ENCODE measurements at regions not wholly inside any gene's neighbourhood (a gene's known extent, or its start where the extent isn't known, plus 50 kb on each side); places are given as distances from the start of the nearest gene placed in this dataset.
"Not testable (repeated sequence)": the region's sequence is repeated elsewhere in the genome, so short reads cannot be mapped to it uniquely, and the experiment has no call there.

DNA sequence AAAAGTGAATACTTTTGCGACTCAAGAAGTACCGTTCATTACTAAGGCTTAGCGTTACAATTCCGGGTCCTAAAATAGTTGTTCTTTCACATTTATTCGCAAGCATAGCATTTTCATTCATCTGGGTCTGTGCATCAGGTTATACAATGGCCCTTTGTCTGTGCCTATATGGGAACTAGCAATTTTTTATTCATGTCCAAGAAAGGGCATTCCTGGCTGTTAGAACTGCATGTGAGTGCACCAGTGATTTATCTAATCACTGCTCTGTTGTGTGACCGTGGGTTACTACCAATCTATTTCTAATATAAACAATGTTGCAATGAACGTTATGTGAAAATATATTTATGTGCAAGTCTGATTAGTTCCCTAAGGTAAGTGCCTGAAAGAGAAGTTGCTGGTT lies 63.8 kb downstream of the SPANXA1 start:
- not testable (repeated sequence) for H3K4me3 ChIP-seq (replicated peaks in 1 of 4; ENCODE audit: control extremely low read depth in 1 of 4, insufficient read depth in 1 of 4, low read depth in 3 of 4, low read length in 4 of 4); DNase-seq (ENCODE audit: low read depth in 2 of 2); H3K9ac ChIP-seq (ENCODE audit: insufficient read depth, low read length); H3K36me3 ChIP-seq (ENCODE audit: control insufficient read depth, insufficient read depth, low read length); H3K4me1 ChIP-seq (ENCODE audit: control insufficient read depth, extremely low read depth, insufficient read depth, low read length); H2AFZ ChIP-seq (ENCODE audit: low read length); H3K9me3 ChIP-seq (ENCODE audit: control insufficient read depth, insufficient read depth, low read depth, low read length); H4K20me1 ChIP-seq (ENCODE audit: control insufficient read depth, extremely low read depth, insufficient read depth, low read length); H3K27me3 ChIP-seq (ENCODE audit: control insufficient read depth, insufficient read depth, low read length); H3K4me2 ChIP-seq (ENCODE audit: extremely low read depth, insufficient read depth, low read length); H3K79me2 ChIP-seq (ENCODE audit: control insufficient read depth, insufficient read depth, low read length); H3K27ac ChIP-seq (ENCODE audit: insufficient read depth, low read length)

DNA sequence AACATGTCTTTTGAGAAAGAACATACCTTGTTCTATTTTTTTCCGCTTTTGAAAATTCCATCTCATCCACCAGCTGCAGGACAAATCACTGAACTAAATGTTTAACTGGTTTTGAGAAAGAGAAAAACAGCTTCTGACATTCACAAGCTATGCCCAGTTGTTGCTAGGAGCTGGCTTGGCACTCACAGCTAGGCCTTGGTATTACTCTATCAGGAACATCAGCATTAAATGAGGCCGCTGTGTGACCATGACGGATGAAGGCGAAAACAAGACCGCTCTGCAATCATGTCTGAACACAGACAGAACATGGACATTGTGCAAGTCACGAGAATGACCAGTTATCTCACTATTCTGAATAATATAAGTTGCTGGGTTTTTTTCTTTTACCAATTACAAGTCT lies 108.8 kb downstream of the SPANXA1 start:
- H3K27me3 ChIP-seq (ENCODE audit: control insufficient read depth, insufficient read depth, low read length); DNase-seq (ENCODE audit: low read depth in 2 of 2); H4K20me1 ChIP-seq (ENCODE audit: control insufficient read depth, extremely low read depth, insufficient read depth, low read length); H3K27ac ChIP-seq (ENCODE audit: insufficient read depth, low read length); H3K9ac ChIP-seq (ENCODE audit: insufficient read depth, low read length); H3K9me3 ChIP-seq (ENCODE audit: control insufficient read depth, insufficient read depth, low read depth, low read length); H3K36me3 ChIP-seq (ENCODE audit: control insufficient read depth, insufficient read depth, low read length); H2AFZ ChIP-seq (ENCODE audit: low read length); H3K4me1 ChIP-seq (ENCODE audit: control insufficient read depth, extremely low read depth, insufficient read depth, low read length); H3K4me2 ChIP-seq (ENCODE audit: extremely low read depth, insufficient read depth, low read length); H3K79me2 ChIP-seq (ENCODE audit: control insufficient read depth, insufficient read depth, low read length); H3K4me3 ChIP-seq (replicated peaks in 1 of 4; ENCODE audit: control extremely low read depth in 1 of 4, insufficient read depth in 1 of 4, low read depth in 3 of 4, low read length in 4 of 4): not testable (repeated sequence)

DNA sequence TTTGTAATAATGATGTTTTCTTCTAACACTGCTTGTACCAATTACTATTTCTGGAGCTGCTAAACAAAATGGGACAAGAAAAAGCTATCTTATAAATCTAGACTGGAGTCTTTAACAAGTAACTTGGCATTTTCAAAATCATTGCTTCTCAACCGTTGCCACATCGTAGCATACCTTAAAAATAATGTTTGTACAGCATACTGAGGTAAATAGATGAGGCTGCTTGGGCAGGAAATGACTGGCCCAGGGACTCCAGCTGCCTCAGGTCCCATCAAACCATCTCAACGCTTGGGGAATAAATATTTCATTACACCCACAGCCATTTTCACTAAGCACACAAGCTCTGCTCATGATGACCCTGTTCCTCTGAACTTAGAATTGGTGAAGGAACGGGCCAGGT lies 115.1 kb downstream of the SPANXA1 start:
- H3K27me3 ChIP-seq (ENCODE audit: control insufficient read depth, insufficient read depth, low read length) = no peaks in the 10 kb centered on the region
- DNase-seq (ENCODE audit: low read depth in 2 of 2) = peak in 1 of 2 donors; percentile 33
- H3K9ac ChIP-seq (ENCODE audit: insufficient read depth, low read length) = no peak overlapping the region
- TF ChIP-seq EZH2 (IDR thresholded peaks at IDR 0.05; ENCODE audit: low read length, missing control alignments) = no peak
- TF ChIP-seq, protein P1, sequence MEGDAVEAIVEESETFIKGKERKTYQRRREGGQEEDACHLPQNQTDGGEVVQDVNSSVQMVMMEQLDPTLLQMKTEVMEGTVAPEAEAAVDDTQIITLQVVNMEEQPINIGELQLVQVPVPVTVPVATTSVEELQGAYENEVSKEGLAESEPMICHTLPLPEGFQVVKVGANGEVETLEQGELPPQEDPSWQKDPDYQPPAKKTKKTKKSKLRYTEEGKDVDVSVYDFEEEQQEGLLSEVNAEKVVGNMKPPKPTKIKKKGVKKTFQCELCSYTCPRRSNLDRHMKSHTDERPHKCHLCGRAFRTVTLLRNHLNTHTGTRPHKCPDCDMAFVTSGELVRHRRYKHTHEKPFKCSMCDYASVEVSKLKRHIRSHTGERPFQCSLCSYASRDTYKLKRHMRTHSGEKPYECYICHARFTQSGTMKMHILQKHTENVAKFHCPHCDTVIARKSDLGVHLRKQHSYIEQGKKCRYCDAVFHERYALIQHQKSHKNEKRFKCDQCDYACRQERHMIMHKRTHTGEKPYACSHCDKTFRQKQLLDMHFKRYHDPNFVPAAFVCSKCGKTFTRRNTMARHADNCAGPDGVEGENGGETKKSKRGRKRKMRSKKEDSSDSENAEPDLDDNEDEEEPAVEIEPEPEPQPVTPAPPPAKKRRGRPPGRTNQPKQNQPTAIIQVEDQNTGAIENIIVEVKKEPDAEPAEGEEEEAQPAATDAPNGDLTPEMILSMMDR (conservative IDR thresholded peaks at IDR 0.05 in 1 of 2, IDR thresholded peaks at IDR 0.05 in 1 of 2; ENCODE audit: low read depth in 1 of 2, low read length in 2 of 2) = no peak
- H3K4me3 ChIP-seq (replicated peaks in 1 of 4; ENCODE audit: control extremely low read depth in 1 of 4, insufficient read depth in 1 of 4, low read depth in 3 of 4, low read length in 4 of 4) = no peak overlapping the region
- H3K4me2 ChIP-seq (ENCODE audit: extremely low read depth, insufficient read depth, low read length) = no peak overlapping the region
- peaks cover 2% of the 10 kb centered on the region for H3K4me1 ChIP-seq (ENCODE audit: control insufficient read depth, extremely low read depth, insufficient read depth, low read length)
- no peak overlapping the region for H2AFZ ChIP-seq (ENCODE audit: low read length)
- H3K36me3 ChIP-seq (ENCODE audit: control insufficient read depth, insufficient read depth, low read length) = no peaks in the 10 kb centered on the region
- no peaks in the 10 kb centered on the region for H4K20me1 ChIP-seq (ENCODE audit: control insufficient read depth, extremely low read depth, insufficient read depth, low read length)
- no peaks in the 10 kb centered on the region for H3K79me2 ChIP-seq (ENCODE audit: control insufficient read depth, insufficient read depth, low read length)
- H3K9me3 ChIP-seq (ENCODE audit: control insufficient read depth, insufficient read depth, low read depth, low read length) = no peaks in the 10 kb centered on the region
- H3K27ac ChIP-seq (ENCODE audit: insufficient read depth, low read length) = no peak overlapping the region

DNA sequence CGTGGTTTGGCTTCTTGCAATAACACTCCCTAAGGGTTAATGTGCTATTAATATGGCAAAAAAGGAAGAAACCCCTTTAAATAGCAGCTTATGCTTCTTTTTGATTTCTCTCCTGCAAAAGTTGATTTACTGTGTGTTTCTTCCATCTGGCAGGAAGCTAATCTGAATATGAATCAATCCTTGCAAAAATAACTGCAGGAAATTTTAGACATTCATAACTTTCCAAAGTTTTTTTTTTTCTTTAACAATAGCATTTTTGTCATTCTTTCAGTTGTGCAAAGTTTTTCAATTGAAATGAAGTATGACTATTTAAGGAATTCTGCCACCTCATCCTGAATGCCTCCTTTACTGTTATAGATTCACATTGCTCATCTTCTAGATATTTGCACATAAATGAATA lies 115.6 kb downstream of the SPANXA1 start:
- Histone ChIP-seq H3K79me2 (ENCODE audit: control insufficient read depth, insufficient read depth, low read length) (no peaks in the 10 kb centered on the region), H4K20me1 (ENCODE audit: control insufficient read depth, extremely low read depth, insufficient read depth, low read length) (no peaks in the 10 kb centered on the region), H3K4me2 (ENCODE audit: extremely low read depth, insufficient read depth, low read length) (no peak overlapping the region), H3K27me3 (ENCODE audit: control insufficient read depth, insufficient read depth, low read length) (no peaks in the 10 kb centered on the region), H3K9me3 (ENCODE audit: control insufficient read depth, insufficient read depth, low read depth, low read length) (no peaks in the 10 kb centered on the region), H3K4me3 (replicated peaks in 1 of 4; ENCODE audit: control extremely low read depth in 1 of 4, insufficient read depth in 1 of 4, low read depth in 3 of 4, low read length in 4 of 4) (no peak overlapping the region), H3K27ac (ENCODE audit: insufficient read depth, low read length) (no peak overlapping the region), H2AFZ (ENCODE audit: low read length) (no peak overlapping the region), H3K4me1 (ENCODE audit: control insufficient read depth, extremely low read depth, insufficient read depth, low read length) (peaks cover 2% of the 10 kb centered on the region), H3K9ac (ENCODE audit: insufficient read depth, low read length) (no peak overlapping the region), H3K36me3 (ENCODE audit: control insufficient read depth, insufficient read depth, low read length) (no peaks in the 10 kb centered on the region)
- no peak for TF ChIP-seq EZH2 (IDR thresholded peaks at IDR 0.05; ENCODE audit: low read length, missing control alignments)
- TF ChIP-seq, protein P1 (conservative IDR thresholded peaks at IDR 0.05 in 1 of 2, IDR thresholded peaks at IDR 0.05 in 1 of 2; ENCODE audit: low read depth in 1 of 2, low read length in 2 of 2) = no peak
- peak; percentile 1 to 81 for DNase-seq (ENCODE audit: low read depth in 2 of 2)
